GM12878 (cell line): ENCODE measurements at regions not wholly inside any gene's neighbourhood (a gene's known extent, or its start where the extent isn't known, plus 50 kb on each side); places are given as distances from the start of the nearest gene placed in this dataset.

Experiments used
- ATAC-seq: fragments of 200-7000 bp; cut with Tn5 transposase; 3 replicates; pipeline ENCODE4 v1.9.1; 2020; ENCODE audit warnings: mild to moderate bottlenecking, moderate library complexity
- BruUV-seq: library from RNA; stranded (reverse); fragments of 400-500 nt; replicated peaks from 2 replicates; lab custom pipeline; 2021; lab: Mats Ljungman, UMichigan
- CTCF ChIA-PET: fragments of 300-600 bp; sonication (Branson Sonifier 250); formaldehyde crosslinking; extraction: SDS; loops from one replicate; lab custom pipeline; 2021; ENCODE audit warnings: inconsistent platforms; lab: Yijun Ruan, JAX
- POLR2A ChIA-PET: fragments of 350-600 bp; formaldehyde crosslinking; extraction: SDS; loops from one replicate; lab custom pipeline; 2021; ENCODE audit warnings: inconsistent platforms; lab: Charles Lee
- RAD21 ChIA-PET: fragments of 300-600 bp; sonication (Branson Sonifier 250); formaldehyde crosslinking; loops from one replicate; lab custom pipeline; 2023; ENCODE audit warnings: antibody characterized with exemption; ENCODE audit not compliant: unreplicated experiment; lab: Charles Lee
- SMC1A ChIA-PET: fragments of 300-600 bp; sonication (Branson Sonifier 250); formaldehyde crosslinking; loops from one replicate; lab custom pipeline; 2023; ENCODE audit not compliant: unreplicated experiment, uncharacterized antibody; lab: Charles Lee
- DNase-seq: peaks from one replicate; pipeline ENCODE4 v3.0.0-alpha.2; 2011; ENCODE audit warnings: low read depth, low spot score
- FAIRE-seq: peaks from 3 replicates; lab custom pipeline; 2011; peaks lifted over from hg19 to GRCh38; lab: Jason Lieb, UNC
- H2AFZ ChIP-seq: 2 replicates; pipeline ENCODE4 v1.6.0; 2011; ENCODE audit warnings: low read depth, low read length, control low read depth; ENCODE audit not compliant: control insufficient read depth
- H3K27ac ChIP-seq: 2 replicates; pipeline ENCODE4 v1.5.1; 2011; ENCODE audit warnings: control low read depth; ENCODE audit not compliant: control insufficient read depth, insufficient read depth
- H3K27me3 ChIP-seq, 2 experiments: replicated peaks in 1 of 2; 2 replicates each; pipeline versions ENCODE4 v1.6.0 to v1.6.1; 2011; ENCODE audit warnings: low read length in 1 of 2; ENCODE audit not compliant: control insufficient read depth in 2 of 2, insufficient read depth in 2 of 2
- H3K36me3 ChIP-seq, 2 experiments: 2 replicates each; pipeline ENCODE4 v1.5.1; 2011; ENCODE audit warnings: low read length in 1 of 2; ENCODE audit not compliant: control insufficient read depth in 2 of 2, insufficient read depth in 2 of 2
- H3K4me1 ChIP-seq: 2 replicates; pipeline ENCODE4 v1.6.1; 2011; ENCODE audit warnings: mild to moderate bottlenecking, low read length, moderate library complexity, mixed read lengths; ENCODE audit not compliant: control insufficient read depth, insufficient read depth
- H3K4me2 ChIP-seq: 2 replicates; pipeline ENCODE4 v1.6.0; 2011; ENCODE audit warnings: control low read depth; ENCODE audit not compliant: control insufficient read depth, insufficient read depth
- H3K4me3 ChIP-seq: fragments of 200-600 bp; sonication (generic); 2 replicates; pipeline ENCODE4 v1.5.1; 2016
- H3K79me2 ChIP-seq: 2 replicates; pipeline ENCODE4 v1.6.0; 2011; ENCODE audit warnings: low read length; ENCODE audit not compliant: control insufficient read depth, insufficient read depth
- H3K9ac ChIP-seq: 2 replicates; pipeline ENCODE4 v1.8.0; 2011; ENCODE audit warnings: low read length, control low read depth, mixed read lengths; ENCODE audit not compliant: control insufficient read depth, insufficient read depth
- H3K9me3 ChIP-seq: replicated peaks from 3 replicates; pipeline ENCODE4 v1.5.1; 2011; ENCODE audit warnings: mild to moderate bottlenecking, low read length; ENCODE audit not compliant: control insufficient read depth, insufficient read depth
- H4K20me1 ChIP-seq: 2 replicates; pipeline ENCODE4 v1.6.0; 2011; ENCODE audit not compliant: control insufficient read depth, insufficient read depth
- E2F4 ChIP-seq: IDR thresholded peaks from 2 replicates; pipeline ENCODE4 v1.6.1; 2012; ENCODE audit warnings: low read depth, low read length, improper control_type of control experiment
- IRF5 ChIP-seq: fragments of 450-650 bp; IDR thresholded peaks from 2 replicates; pipeline ENCODE4 v1.6.1; 2017; ENCODE audit warnings: borderline replicate concordance
- MTA2 ChIP-seq: fragments of 450-650 bp; IDR thresholded peaks from 2 replicates; pipeline ENCODE4 v1.6.1; 2016; ENCODE audit warnings: low read depth, mild to moderate bottlenecking, moderate library complexity
- NR2F1 ChIP-seq: fragments of 450-650 bp; conservative IDR thresholded peaks from 2 replicates; pipeline ENCODE4 v1.6.1; 2017; ENCODE audit warnings: mild to moderate bottlenecking
- RFX5 ChIP-seq: IDR thresholded peaks from 2 replicates; pipeline ENCODE4 v1.6.1; 2011; ENCODE audit warnings: low read depth, low read length, improper control_type of control experiment
- SMARCA5 ChIP-seq: fragments of 450-650 bp; IDR thresholded peaks from 2 replicates; pipeline ENCODE4 v1.6.1; 2017; ENCODE audit warnings: mild to moderate bottlenecking
- TBL1XR1 ChIP-seq: IDR thresholded peaks from 2 replicates; pipeline ENCODE4 v1.6.1; 2012; ENCODE audit warnings: low read depth, low read length, improper control_type of control experiment
- USF2 ChIP-seq: IDR thresholded peaks from 2 replicates; pipeline ENCODE4 v1.6.1; 2011; ENCODE audit warnings: low read depth, low read length, improper control_type of control experiment, borderline replicate concordance
- ZNF274 ChIP-seq: IDR thresholded peaks from one replicate; pipeline ENCODE4 v1.8.0; 2011; ENCODE audit not compliant: insufficient read length, insufficient read depth
- WGBS: methylation state at CpG from one replicate; pipeline ENCODE4 v1.1.6; 2016; ENCODE audit warnings: low lambda C conversion rate; ENCODE audit not compliant: insufficient replicate concordance, insufficient coverage; ENCODE audit errors: missing lambda C conversion rate; 5-methylcytosine and 5-hydroxymethylcytosine counted together
- in situ Hi-C: fragments of 300-500 bp; cut with MboI; formaldehyde crosslinking; loops from 9 replicates; pipeline ENCODE4 v1.14.3; 2018; ENCODE audit warnings: mixed read lengths
- intact Hi-C: fragments of 100-400 bp; cut with micrococcal nuclease; formaldehyde crosslinking; loops from one replicate; pipeline ENCODE4 v1.14.2; 2022; ENCODE audit not compliant: unreplicated experiment

- RAD21 ChIA-PET = no interaction called here
- SMC1A ChIA-PET = no interaction called here
- FAIRE-seq (no peak), DNase-seq (no peak), ATAC-seq (no peak)
- POLR2A ChIA-PET = no interaction called here
- CTCF ChIA-PET = no interaction called here
- no peaks in the 10 kb centered on the region for H3K36me3 ChIP-seq
- no peaks in the 10 kb centered on the region for H3K79me2 ChIP-seq
- H3K4me2 ChIP-seq = no peak overlapping the region
- no peaks in the 10 kb centered on the region for H3K27me3 ChIP-seq
- H3K4me1 ChIP-seq = no peaks in the 10 kb centered on the region
- intact Hi-C loops = no loop called here
- TF ChIP-seq RFX5 = no peak
- no peak for TF ChIP-seq USF2
- TF ChIP-seq SMARCA5 = no peak
- TF ChIP-seq MTA2 = no peak
- no peak for TF ChIP-seq ZNF274
- TF ChIP-seq IRF5 = no peak
- TF ChIP-seq E2F4 = no peak
- TF ChIP-seq NR2F1 = no peak
- TF ChIP-seq TBL1XR1 = no peak
- no peaks in the 10 kb centered on the region for H3K9me3 ChIP-seq
- no peak overlapping the region for H3K27ac ChIP-seq
- H2AFZ ChIP-seq = no peak overlapping the region
- H3K4me3 ChIP-seq = no peak overlapping the region
- in situ Hi-C loops = no loop called here
- BruUV-seq = no TSS peak
- WGBS = 0% methylated on average over 1 of the region's 1 CpG
- H3K9ac ChIP-seq = no peak overlapping the region
- no peaks in the 10 kb centered on the region for H4K20me1 ChIP-seq
These were observed 494.7 kb upstream of the PFKP start for GRCh38 chr10:2572611-2573010.
